Activated B cell treated with CpG ODN at 0.5 μM for 24 hours (primary cell): ENCODE measurements at regions not wholly inside any gene's neighbourhood (a gene's known extent, or its start where the extent isn't known, plus 50 kb on each side); places are given as distances from the start of the nearest gene placed in this dataset.
A peak's percentile ranks its signal among the peaks of the same experiment; 100 is the strongest.

Experiments
- ATAC-seq: fragments of 200-7000 bp; cut with Tn5 transposase; one replicate; pipeline ENCODE4 v1.10.0; 2021; ENCODE audit warnings: low read depth, mild to moderate bottlenecking, moderate library complexity
- CTCF ChIA-PET: fragments of 350-600 bp; sonication (Branson Sonifier 250); formaldehyde crosslinking; loops from one replicate; lab custom pipeline; 2021; ENCODE audit warnings: antibody characterized with exemption; lab: Charles Lee
- POLR2A ChIA-PET: fragments of 350-600 bp; sonication (Branson Sonifier 250); formaldehyde crosslinking; loops from one replicate; lab custom pipeline; 2021; ENCODE audit warnings: antibody characterized with exemption; lab: Charles Lee
- DNase-seq: peaks from one replicate; pipeline ENCODE4 v3.0.0; 2022
- H3K27ac Mint-ChIP-seq: one replicate; pipeline ENCODE4 v1.8.0; 2020; ENCODE audit warnings: mixed read lengths
- H3K27me3 Mint-ChIP-seq: one replicate; pipeline ENCODE4 v1.8.0; 2021; ENCODE audit warnings: mixed read lengths
- H3K36me3 Mint-ChIP-seq: one replicate; pipeline ENCODE4 v1.8.0; 2021; ENCODE audit warnings: low read depth, mixed read lengths
- H3K4me1 Mint-ChIP-seq: one replicate; pipeline ENCODE4 v1.8.0; 2021; ENCODE audit warnings: mixed read lengths
- H3K4me3 Mint-ChIP-seq: one replicate; pipeline ENCODE4 v1.8.0; 2020; ENCODE audit warnings: mild to moderate bottlenecking, mixed read lengths
- H3K9me3 Mint-ChIP-seq: one replicate; pipeline ENCODE4 v1.8.0; 2020; ENCODE audit warnings: mixed read lengths
- intact Hi-C: fragments of 100-400 bp; cut with micrococcal nuclease; formaldehyde crosslinking; loops from one replicate; pipeline ENCODE4 v1.15.1; 2024
- TF ChIP-seq, protein P1 (sequence below): fragments of 200-600 bp; IDR thresholded peaks from one replicate; pipeline ENCODE4 v1.8.0; 2022; ENCODE audit warnings: antibody characterized with exemption, mild to moderate bottlenecking

DNA sequence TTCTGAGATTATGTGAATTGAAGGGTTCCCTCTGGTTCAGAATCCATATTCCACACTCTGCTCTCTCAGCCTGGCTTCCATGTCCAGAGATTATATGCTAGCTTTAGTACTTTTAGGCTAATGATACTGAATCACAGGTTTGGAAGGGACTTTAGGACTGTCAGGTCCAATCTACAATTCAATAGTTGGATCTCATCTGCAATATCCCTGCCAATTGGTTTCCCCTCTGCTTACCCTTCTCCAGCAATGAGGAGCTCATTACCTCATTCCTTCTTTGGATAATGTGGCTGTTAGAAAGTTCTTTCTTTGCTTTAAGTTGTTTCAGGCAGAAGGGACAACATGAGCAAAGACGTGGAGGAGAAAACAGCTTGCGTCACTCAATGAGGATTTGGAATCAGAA lies 245.3 kb downstream of the PLPP3 start:
- peaks cover 3% of the 10 kb centered on the region for H3K4me1 Mint-ChIP-seq
- ChIA-PET CTCF (no interaction called here), POLR2A (no interaction called here)
- H3K27me3 Mint-ChIP-seq: peaks cover 5% of the 10 kb centered on the region
- no peak overlapping the region for H3K4me3 Mint-ChIP-seq
- TF ChIP-seq, protein P1, sequence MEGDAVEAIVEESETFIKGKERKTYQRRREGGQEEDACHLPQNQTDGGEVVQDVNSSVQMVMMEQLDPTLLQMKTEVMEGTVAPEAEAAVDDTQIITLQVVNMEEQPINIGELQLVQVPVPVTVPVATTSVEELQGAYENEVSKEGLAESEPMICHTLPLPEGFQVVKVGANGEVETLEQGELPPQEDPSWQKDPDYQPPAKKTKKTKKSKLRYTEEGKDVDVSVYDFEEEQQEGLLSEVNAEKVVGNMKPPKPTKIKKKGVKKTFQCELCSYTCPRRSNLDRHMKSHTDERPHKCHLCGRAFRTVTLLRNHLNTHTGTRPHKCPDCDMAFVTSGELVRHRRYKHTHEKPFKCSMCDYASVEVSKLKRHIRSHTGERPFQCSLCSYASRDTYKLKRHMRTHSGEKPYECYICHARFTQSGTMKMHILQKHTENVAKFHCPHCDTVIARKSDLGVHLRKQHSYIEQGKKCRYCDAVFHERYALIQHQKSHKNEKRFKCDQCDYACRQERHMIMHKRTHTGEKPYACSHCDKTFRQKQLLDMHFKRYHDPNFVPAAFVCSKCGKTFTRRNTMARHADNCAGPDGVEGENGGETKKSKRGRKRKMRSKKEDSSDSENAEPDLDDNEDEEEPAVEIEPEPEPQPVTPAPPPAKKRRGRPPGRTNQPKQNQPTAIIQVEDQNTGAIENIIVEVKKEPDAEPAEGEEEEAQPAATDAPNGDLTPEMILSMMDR: no peak
- no peak for DNase-seq
- no peaks in the 10 kb centered on the region for H3K9me3 Mint-ChIP-seq
- intact Hi-C loops: no loop called here
- ATAC-seq: no peak
- no peak overlapping the region for H3K27ac Mint-ChIP-seq
- no peaks in the 10 kb centered on the region for H3K36me3 Mint-ChIP-seq

DNA sequence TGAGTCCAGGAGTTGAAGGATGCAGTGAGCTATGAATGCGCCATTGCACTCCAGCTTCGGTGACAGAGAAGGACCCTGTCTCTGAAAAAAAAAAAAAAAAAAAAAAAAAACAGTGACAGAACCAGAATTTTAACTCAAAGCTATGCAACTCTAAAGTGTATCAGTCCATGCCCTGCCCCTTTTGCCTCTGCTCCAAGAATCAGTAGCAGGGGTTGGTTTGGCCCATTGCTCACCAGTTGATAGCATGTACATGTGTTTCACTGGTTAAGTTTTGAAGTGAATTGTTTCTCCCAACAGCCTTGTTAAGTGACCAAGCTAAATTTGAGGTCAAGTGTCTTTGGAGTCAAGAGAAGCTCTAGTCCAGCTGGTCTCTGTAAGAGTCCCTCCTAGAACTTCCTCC lies 245.9 kb downstream of the PLPP3 start:
- POLR2A ChIA-PET: interaction anchor here (0.7 kb wide), 1 partner anchor 343 kb away, joined by 3 read pairs; no protein-coding TSS in a partner anchor
- H3K9me3 Mint-ChIP-seq: no peaks in the 10 kb centered on the region
- DNase-seq: no peak
- no peak overlapping the region for H3K4me3 Mint-ChIP-seq
- H3K27ac Mint-ChIP-seq: no peak overlapping the region
- intact Hi-C loops: no loop called here
- TF ChIP-seq, protein P1: no peak
- no peak for ATAC-seq
- CTCF ChIA-PET: no interaction called here
- H3K27me3 Mint-ChIP-seq: peaks cover 5% of the 10 kb centered on the region
- H3K36me3 Mint-ChIP-seq: no peaks in the 10 kb centered on the region
- H3K4me1 Mint-ChIP-seq: peaks cover 5% of the 10 kb centered on the region

DNA sequence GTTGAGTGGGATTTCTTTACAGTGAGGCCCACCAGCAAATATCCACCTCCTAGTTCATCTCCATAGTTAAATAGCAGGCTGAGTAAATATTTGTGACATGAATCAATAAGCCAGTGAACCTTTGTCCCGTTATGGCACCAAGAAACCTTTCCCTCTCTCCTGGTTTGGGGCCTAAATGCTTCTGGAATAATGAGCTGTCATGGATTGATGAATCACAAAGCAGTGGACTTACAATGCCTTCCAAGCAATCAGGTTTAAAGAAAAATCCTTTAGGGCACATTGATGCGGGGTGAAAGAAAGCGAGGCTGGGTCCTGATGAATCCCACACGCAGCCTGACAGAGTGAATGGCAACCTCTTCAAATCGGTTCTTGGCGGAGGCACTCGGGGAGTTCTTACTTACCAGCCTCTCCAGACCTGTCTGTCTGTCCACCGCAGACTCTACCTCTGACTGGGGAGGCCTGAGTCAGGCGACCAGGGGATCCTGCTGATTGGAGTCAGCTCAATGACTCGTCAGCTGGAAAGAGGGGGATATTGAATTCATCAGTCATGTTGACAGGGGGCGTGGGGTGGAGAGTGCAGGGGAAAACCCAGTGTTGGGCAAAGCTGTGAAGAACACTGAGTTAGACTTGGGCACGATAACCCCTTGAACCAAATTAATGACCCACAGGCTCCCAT lies 247.3 kb downstream of the PLPP3 start:
- intact Hi-C loops: no loop called here
- Mint-ChIP-seq H3K9me3 (no peaks in the 10 kb centered on the region), H3K27me3 (no peaks in the 10 kb centered on the region), H3K27ac (no peak overlapping the region), H3K4me1 (peaks cover 5% of the 10 kb centered on the region), H3K4me3 (no peak overlapping the region), H3K36me3 (no peaks in the 10 kb centered on the region)
- ChIA-PET POLR2A (no interaction called here), CTCF (no interaction called here)
- TF ChIP-seq, protein P1: no peak
- DNase-seq: no peak
- ATAC-seq: no peak

DNA sequence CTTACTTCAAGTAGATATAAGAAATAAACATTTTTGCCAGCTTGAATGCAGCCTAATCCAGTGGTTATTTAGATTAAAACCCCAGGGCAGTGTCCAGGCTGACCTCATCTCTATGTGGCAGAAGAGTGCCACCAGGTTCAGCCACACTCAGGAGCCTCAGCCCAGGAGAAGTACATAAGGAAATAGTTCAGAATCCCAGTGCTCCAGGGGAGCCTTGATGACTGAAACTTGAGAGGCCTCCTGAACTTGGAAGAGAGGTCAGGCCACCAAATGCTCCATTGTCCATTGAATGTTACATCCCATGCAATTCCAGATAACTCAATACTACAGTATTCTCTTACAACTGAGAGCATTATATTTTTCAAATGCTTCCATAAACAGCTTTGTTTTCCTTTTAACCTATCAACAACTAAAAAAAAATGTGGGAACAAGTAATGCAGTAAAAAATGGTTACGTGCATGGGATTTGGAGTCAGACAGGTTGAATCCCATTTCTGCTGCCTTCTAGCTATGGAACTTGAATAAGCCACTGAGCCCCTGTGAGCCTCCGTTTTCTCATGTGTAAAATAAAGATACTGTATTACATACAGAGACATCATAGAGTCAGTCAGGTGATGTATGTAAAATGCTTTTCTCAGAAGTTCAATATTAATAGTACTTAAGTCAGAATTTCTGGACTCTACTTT lies 248.0 kb downstream of the PLPP3 start:
- Mint-ChIP-seq H3K27ac (no peak overlapping the region), H3K9me3 (no peaks in the 10 kb centered on the region), H3K4me3 (no peak overlapping the region), H3K36me3 (no peaks in the 10 kb centered on the region), H3K4me1 (peaks cover 5% of the 10 kb centered on the region), H3K27me3 (no peaks in the 10 kb centered on the region)
- intact Hi-C loops: no loop called here
- POLR2A ChIA-PET: no interaction called here
- TF ChIP-seq, protein P1: no peak
- DNase-seq: no peak
- ATAC-seq: no peak
- CTCF ChIA-PET: no interaction called here

DNA sequence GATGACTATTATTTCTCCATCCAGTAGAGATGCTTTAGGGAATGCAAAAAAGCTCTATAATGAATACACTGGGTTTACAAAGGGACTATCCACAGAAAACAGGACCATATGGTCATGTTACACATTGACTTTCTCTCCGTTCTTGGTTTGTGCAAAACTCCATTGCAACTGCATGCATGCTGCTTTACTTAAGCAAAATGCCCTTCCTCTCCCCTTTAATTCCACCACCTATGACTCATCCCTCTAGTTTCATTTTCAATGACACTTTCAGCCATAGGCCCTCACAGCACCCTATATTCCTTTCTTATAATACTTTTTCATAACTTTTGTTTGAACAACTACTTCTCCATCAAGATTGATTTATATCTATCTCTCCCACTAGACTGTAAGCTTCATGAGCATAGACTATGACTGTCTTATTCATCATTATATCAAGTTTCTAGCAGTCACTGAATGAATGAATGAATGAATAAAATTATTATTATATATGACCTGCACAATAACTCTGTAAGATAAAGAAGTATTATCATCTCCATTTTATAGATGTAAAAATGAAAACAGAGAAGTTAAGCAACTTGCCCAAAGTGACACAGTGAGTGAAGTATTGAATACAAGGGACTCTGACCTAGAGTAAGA lies 248.9 kb downstream of the PLPP3 start:
- ChIA-PET CTCF (no interaction called here), POLR2A (no interaction called here)
- no peaks in the 10 kb centered on the region for H3K27me3 Mint-ChIP-seq
- no peak overlapping the region for H3K27ac Mint-ChIP-seq
- H3K4me1 Mint-ChIP-seq: peaks cover 5% of the 10 kb centered on the region
- H3K9me3 Mint-ChIP-seq: no peaks in the 10 kb centered on the region
- TF ChIP-seq, protein P1: no peak
- DNase-seq (no peak), ATAC-seq (peak; percentile 60)
- intact Hi-C loops: no loop called here
- H3K4me3 Mint-ChIP-seq: no peak overlapping the region
- H3K36me3 Mint-ChIP-seq: no peaks in the 10 kb centered on the region
